Endothelial cell of hepatic sinusoid (primary cell): ENCODE measurements at regions not wholly inside any gene's neighbourhood (a gene's known extent, or its start where the extent isn't known, plus 50 kb on each side); places are given as distances from the start of the nearest gene placed in this dataset.

Experiments
- in situ Hi-C: cut with HindIII; loops from 2 replicates; pipeline ENCODE4 v1.10.0; 2017; ENCODE audit warnings: low sequenced_read_pairs

DNA sequence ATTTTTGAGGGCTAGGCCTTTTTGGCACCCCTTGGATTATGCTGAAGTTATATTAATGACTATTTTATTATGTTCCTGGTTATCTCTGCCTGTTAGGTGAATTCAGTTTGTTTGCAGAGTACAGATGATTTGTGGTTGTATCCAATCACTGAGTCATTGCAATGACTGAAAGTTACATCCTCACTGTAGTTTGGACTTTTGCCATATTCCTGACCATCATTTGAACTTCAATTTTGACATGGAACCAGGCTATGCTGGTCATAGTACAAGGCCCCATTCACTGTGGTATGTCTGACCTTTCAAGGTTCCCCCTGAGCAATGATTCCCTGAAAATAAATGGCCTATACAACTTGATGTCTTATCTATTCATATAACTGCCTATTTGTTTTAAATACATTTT lies 621.0 kb downstream of the CCER1 start:
- in situ Hi-C loops, result no loop called here

DNA sequence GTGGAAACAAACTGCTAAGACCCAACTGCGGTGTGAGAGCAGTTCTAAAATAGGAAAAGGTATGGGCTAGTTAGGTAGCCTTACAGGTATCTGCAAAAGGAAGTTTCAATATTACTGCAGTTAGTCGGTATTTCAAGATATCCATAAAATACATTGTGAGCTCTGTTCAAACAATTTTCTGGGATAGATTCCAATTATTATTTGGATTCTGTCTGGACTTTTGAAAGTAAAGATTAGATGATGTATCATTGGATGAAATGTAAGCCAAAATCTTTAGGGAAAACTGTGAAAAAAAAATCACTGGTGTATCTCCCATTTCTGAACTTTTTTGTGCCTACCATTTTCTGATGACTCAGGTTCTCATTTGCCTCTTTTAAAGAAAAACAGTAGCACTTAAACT lies 621.6 kb downstream of the CCER1 start:
- in situ Hi-C loops, result no loop called here

DNA sequence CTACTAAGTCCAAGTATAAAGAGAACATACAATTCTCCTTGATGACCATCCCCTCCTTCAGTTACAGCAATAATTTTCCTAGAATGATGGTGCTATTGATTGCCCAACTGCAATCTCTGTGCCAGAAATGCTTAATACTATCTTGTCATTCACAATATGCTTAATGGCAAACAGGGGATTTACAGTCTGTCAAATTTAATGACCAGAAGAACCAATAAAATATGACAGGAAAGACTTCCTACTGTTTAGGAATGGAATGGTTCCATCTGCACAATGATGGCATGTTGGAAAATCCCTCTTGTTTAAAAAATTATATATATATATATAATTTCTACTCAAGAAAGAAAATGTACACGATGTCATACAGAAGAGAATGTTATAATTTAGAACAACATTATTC lies 623.2 kb downstream of the CCER1 start:
- in situ Hi-C loops, result no loop called here

DNA sequence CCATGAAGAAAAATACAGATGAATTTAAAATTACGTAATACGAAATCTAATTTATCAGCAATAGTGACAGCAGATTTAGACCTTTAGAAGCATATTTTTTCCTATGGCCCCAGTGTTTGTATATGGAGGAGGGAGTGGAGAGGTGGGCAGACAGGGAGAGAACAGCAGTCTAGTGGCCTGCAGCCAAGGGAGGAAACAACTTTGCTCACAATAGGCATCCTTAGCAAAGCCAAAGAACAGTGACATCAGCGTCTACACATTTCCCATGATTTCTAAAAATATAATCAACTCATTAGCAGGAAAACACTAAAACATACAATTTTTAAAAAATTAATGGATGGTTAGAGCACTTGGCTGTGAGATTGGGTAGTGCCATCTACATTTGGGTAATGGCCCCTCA lies 622.6 kb upstream of the ATP2B1 start:
- in situ Hi-C loops, result no loop called here

DNA sequence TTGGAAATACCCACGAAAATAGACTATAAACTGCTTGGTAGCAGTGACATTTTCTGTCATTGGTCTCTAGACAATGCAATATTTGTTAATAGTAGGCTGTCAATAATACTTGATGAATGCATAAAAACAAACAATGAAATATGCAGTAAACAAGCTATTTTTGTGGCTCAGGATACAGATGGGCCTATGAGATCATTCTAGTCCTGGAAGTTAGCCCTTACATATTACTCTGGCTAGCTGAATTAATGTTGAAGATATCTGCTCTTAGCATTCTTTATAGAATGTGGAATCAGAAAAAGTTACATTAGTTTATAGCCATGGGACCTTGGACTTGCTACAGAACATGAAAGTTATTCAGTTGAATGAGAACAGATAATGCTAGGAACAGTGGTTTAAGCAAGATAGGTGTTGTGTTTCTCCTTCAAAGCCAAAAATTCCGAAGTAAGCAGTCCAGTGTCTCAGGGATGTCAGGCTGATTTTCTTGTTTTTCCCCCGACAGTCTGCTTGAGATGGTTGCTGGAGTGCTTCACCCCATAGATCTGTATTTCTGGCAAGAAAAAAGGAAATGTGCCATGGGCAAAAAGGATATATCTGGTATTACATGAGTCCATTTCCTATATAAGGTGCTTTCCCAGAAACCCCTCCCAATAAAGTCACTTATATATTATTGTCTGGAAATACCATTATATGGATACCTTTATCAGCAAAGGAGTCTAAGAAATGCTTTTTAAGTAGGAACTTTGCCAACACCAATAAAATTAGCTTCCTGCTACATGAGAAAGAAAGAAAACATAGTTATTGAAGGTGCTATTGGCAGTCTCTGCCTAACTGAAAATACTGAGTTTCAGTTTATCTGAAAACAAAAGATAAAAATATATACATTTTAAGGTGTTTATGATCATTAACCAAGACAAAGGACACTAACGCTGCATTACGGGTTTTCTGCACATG lies 619.4 kb upstream of the ATP2B1 start:
- in situ Hi-C loops, result no loop called here

DNA sequence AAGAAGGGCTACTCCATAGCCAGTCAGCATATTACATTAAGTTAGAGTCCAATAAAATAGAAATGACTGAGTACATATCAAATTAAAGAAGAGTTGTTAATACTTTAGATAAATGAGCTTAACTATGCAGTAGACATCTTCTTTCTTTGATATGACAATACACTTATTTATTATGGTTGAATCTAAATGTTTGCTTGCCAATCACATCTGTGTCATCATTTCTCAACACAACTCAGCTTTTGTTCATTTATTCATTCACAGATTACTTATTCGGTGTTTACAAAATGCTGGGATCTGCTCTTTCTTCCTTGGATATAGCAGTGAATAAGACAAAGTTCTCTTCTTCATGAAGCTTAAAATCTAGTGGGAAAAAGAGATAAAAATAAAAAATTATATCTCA lies 614.6 kb upstream of the ATP2B1 start:
- in situ Hi-C loops, result no loop called here

DNA sequence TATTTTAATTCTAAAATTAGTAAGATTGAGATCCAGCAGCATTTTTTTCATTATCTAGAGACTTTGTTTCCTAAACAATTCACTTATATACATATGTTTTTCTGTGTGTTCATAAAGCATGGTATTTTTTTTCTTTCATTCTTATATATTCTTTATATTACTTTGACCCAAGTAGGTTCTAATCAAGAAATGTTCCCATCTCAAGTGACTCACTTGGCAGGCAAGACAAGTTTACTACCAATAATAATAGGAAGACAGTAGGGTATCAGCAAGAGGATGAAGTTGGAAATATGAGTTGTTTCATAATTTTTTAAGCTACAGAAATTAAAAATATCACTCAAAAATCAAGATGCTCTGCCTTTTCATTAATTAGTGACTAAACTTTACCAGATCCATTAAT lies 613.4 kb upstream of the ATP2B1 start:
- in situ Hi-C loops, result no loop called here

DNA sequence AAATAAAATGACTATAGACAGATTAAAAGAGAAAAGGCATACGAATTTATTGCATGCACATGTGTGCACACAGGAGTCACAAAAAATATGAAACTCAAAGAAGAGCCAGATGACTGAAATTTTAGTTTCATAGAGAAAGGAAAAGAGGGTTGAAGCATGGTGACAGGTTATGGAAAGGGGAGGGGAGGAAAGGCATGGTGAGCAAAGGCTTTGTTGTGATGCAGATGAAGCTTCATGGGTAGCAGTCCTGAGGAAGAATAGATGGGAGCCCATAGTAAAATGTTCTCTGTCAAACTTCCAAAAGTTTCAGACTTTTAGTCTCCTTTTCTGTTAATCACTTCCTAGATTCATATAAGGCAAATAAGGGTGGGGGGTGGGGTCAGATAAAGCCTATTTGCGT lies 612.7 kb upstream of the ATP2B1 start:
- in situ Hi-C loops, result no loop called here

DNA sequence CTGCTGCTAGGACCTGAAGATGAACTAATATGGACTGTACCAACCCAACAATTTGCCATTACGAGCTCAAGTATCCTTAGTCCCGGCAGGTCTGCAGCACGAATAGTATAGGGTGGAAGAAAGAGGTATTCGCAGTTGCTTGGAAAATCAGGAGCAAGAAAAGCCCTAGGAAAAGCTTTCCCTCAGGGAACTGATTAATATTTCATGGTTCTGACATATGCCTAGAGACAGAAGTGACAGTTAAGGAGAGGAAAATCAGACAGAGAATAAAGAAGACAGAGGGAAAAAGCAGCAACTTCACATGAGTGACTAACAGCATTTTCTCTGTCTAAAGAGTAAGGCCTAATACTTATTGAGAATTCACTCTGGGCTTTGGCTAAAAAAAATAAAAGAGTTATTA lies 602.9 kb upstream of the ATP2B1 start:
- in situ Hi-C loops, result no loop called here

DNA sequence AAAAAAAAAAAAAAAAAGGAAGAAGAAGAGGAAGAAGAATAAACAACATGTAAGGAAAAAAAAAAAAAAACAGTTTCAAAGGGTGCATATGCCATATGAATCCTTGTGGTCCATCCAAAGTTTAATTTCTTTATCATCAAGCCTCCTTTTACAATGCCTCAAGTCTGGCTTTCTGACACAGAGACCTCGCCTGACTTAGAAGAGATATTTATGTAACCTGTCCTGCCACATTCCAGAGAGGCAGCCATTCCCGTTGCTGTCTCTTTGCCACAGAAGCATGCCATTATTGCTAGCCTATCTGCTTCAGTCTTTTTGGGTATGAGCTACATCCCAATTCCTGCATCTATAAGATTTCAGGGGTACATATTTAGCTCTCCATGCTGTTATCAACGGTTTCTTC lies 596.7 kb upstream of the ATP2B1 start:
- in situ Hi-C loops, result no loop called here

DNA sequence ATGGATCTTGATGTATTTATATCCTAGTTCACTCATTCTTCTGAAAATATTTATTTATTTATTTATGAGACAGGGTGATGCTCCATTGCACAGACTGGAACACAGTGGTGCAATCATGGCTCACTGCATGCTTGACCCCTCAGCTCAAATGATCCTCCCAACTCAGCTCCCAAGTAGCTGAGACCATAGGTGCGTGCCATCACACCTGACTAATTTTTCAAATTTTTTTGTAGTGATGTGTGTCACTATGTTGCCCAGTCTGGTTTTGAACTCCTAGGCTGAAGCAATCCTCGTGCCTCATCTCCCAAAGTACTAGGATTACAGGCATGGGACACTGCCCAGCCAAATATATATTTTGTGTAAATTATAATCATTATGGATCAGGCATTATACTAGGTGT lies 595.6 kb upstream of the ATP2B1 start:
- in situ Hi-C loops, result no loop called here

DNA sequence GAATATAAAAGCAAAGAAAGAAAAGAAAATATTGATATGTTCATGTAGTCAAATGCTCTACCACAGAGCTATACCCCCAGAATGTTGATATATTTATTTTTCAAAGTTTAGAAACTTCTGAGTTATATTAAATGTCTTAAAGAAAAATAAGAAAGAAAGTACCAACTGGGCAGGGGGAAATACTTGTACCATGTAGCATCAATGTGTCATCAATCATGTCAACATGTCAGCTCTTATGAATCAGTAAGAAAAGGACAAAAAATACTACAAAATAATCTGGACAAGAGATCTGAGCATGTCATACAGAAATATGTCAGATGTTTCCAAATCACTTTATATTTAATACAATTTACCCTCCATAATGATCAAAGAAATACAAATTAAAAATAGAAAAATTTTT lies 595.1 kb upstream of the ATP2B1 start:
- in situ Hi-C loops, result no loop called here

DNA sequence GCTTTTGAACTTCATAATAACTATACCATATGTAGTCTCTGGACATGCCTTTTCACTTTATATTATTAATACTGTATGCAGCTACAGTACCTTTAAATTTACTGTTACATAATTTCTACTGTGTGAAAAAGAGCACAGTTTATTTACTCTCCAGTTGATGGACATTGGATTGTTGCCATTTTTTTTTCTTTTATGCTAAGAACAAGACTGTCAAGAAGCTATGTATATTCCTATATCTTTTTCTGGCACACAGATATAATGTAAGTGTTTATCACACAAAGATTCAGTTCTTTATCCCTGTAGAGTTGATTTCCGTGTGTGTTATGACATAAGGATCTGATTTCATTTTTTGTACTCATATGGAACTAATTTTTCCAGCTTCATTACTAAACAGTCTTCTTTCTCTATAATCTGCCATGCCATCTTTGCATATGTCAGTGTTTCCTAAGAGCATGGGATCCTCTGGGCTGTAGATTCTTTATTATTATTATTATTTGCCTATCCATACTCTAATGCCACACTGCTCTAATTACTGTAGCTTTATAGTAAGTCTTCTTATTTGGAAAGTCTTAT lies 593.0 kb upstream of the ATP2B1 start:
- in situ Hi-C loops, result no loop called here

DNA sequence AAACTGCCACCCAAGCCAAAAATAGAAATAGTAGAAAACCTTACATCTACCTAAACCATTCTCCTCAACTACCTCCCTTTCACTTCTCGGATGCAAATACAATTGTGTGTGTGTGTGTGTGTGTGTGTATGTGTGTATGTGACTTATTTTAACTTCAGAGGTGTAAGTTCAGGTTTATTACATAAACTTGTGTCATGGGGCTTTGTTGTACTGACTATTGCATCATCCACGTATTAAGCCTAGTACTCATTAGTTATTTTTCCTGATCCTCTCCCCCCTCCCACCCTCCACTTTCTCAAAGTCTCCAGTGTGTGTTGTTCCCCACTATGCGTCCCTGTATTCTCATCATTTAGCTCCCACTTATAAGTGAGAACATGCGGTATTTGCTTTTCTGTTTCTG lies 592.5 kb upstream of the ATP2B1 start:
- in situ Hi-C loops, result no loop called here

DNA sequence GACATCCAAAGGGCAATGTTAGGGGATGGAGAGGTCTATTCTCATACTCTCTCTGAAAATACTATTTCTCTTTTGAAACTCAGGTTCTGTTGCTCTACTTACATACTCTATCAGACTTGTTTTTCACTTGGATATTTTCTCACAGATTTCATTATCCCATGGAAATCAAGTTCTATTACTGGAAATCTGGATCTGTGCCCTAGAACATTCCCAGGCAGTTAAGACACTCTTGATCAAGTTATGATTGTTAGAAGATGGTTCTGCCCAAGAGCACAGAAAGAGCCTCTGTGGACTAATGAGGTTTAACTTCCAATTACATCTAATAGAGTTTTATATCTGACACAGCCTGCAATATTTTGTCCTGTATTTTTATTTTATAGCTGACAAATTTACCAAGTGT lies 591.0 kb upstream of the ATP2B1 start:
- in situ Hi-C loops, result no loop called here

DNA sequence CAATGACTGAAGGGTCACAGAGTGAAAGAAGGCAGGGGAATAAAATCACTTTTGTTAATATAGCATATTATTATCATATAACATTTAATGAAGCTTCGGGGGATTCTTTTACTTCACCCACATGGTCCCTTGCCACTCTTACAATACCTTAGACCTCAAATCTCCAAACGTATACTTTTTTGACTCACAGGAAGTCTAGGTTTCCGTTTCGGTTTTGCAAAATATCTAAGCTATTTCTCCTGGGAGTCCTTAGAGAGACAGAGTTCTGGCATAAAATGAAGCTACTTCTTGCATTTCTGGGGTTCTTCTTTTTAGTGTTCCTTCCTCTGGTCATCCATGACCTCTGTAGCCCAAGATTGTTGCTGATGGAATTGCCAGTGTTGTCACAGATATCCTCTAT lies 590.5 kb upstream of the ATP2B1 start:
- in situ Hi-C loops, result no loop called here

DNA sequence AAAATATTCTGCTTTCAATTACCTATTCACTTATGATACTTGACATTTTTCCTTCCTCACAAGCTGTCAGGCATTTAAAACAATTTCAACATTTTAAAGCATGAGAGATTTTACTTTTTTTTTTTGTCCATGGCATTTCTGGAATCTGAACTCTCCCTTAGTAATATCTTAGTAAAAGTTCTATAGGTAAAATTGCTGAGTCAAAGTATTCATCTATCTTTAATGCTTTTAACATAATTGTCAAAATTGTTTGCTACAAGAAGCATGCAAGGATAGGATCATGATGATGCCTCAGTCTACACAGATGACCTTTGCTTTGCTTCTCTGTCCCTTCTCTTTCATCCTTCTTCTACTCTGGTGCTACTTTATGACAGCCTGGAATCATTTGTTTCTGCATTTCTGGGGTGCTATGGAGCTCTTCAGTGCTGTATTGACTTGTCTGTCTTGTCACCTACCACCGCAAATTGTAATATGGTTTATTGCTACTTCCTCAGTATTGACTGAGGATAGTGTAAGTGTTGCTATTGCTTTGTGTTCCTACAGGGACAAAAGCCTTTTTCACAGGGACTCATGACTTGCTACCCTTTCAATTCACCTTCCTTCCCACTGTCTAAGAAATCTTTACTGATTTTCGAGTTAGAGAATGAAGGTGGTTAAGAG lies 589.8 kb upstream of the ATP2B1 start:
- in situ Hi-C loops, result no loop called here

DNA sequence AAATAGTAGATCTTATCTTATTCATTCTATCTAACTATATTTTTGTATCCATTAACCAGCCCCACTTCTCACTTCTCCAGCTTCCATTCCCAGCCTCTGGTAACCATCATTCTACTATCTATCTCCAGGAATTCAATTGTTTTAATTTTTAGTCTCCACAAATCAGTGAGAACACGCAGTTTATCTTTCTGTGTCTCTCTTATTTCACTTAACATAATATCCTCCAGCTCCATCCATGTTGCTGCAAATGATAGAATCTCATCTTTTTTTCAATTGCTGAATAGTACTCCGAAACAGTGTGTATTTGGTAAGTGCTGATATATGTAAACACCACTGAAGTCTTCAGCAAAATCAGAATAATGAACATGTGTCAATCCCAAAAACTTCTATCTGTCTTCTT lies 587.2 kb upstream of the ATP2B1 start:
- in situ Hi-C loops, result no loop called here

DNA sequence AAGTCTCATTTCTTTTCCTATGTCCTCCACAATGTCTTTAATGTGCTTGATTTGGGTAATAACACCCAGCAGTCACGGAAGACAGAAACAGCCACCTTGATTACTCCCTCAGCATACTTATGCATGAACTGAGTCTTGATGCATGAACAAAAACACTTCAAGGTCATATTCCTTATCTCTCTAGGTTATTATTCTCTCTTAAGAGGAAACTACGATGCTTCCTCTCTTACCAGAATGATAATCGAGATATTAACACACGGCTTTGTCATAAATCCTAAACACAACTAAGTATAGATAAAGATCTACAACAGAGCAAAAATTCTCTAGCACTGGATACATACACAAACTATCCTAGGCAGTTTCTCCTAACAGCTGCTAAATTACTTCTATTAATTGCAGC lies 583.5 kb upstream of the ATP2B1 start:
- in situ Hi-C loops, result no loop called here

DNA sequence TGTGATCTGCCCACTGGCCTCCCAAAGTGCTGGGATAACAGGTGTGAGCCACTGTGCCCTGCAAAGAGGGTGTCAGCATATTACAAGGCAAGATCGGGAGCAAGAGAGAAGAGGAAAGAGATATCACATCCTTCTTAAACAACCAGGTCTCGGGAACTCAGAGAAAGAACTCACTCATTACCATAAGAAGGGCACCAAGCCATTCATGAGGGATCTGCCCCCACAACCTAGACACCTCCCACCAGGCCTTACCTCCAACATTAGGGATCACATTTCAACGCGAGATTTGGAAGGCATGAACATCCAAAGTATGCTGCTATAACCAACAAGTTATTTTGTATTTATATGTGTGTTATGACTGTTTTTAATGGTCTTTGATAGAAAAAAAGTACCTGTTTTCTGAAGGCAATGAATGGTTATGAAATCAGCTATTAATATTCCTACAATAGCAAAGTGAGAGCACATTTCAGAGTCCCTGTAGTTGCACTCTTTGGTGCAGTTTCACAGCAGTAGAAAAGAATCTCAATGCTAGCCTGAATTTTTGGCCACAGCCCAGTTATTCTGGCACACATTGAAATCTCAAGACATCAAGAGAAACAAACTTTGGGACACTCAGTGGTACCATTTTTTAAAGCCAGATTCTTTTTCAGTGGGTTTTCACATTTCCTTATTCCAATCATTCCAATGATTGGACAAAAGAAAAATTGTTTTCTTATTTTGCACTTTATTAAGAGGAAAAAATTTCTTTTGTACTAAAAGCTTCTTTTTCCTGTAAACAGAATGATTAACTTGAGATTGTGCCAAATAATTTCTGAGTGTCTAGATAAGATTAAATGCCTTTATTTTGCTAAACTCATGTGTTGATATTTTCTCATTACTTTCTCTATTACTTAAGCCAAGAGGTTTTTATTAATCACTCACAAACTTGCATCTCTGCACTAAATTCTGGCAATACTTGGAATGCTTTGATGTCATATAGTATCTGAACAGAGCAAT lies 582.6 kb upstream of the ATP2B1 start:
- in situ Hi-C loops, result no loop called here

DNA sequence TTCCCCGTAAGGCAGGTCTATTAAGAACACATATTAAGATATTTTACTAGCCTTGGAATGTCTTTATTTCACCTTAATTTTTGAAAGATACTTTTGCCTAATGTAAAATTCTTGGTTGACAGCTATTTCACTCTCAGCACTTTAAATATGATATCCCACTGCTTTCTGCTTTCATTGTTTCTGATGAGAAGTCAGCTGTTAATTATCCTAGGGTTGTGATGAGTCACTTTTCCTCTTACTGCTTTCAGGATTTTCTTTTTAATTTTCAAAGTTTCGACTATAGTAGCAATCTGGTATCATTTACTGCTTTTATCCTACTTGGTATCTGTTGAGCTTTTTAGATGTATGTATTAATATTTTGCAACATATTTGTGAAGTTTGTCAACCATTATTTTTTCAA lies 578.9 kb upstream of the ATP2B1 start:
- in situ Hi-C loops, result no loop called here
